Naive B cell (primary cell): ENCODE measurements at regions not wholly inside any gene's neighbourhood (a gene's known extent, or its start where the extent isn't known, plus 50 kb on each side); places are given as distances from the start of the nearest gene placed in this dataset.

Experiments used
- ATAC-seq, 2 donors: fragments of 150-1000 bp; cut with Tn5 transposase; 2 replicates each; pipeline ENCODE4 v1.10.0; 2021; ENCODE audit warnings: low read depth in 2 of 2, mild to moderate bottlenecking in 2 of 2, moderate library complexity in 2 of 2
- DNase-seq: peaks from one replicate; pipeline ENCODE4 v3.0.0; 2022
- H3K27ac Mint-ChIP-seq, 6 donors: one replicate each; pipeline ENCODE4 v1.8.0; 2020 to 2022; ENCODE audit warnings: mild to moderate bottlenecking in 6 of 6, mixed read lengths in 6 of 6, moderate library complexity in 5 of 6, inconsistent platforms in 2 of 6
- H3K27me3 Mint-ChIP-seq, 3 donors: one replicate each; pipeline ENCODE4 v1.8.0; 2021 to 2022; ENCODE audit warnings: mixed read lengths in 3 of 3, mild to moderate bottlenecking in 1 of 3
- H3K36me3 Mint-ChIP-seq, 2 donors: one replicate each; pipeline ENCODE4 v1.8.0; 2020 to 2022; ENCODE audit warnings: mixed read lengths in 2 of 2, inconsistent platforms in 1 of 2, mild to moderate bottlenecking in 1 of 2
- H3K4me1 Mint-ChIP-seq, 3 donors: one replicate each; pipeline ENCODE4 v1.8.0; 2020 to 2022; ENCODE audit warnings: mixed read lengths in 3 of 3, inconsistent platforms in 1 of 3, mild to moderate bottlenecking in 1 of 3, moderate library complexity in 1 of 3
- H3K4me3 Mint-ChIP-seq, 8 donors: one replicate each; pipeline ENCODE4 v1.8.0; 2020 to 2022; ENCODE audit warnings: mild to moderate bottlenecking in 8 of 8, mixed read lengths in 8 of 8, moderate library complexity in 8 of 8, inconsistent platforms in 2 of 8
- H3K9me3 Mint-ChIP-seq, 7 donors: one replicate each; pipeline ENCODE4 v1.8.0; 2020 to 2022; ENCODE audit warnings: mixed read lengths in 7 of 7, mild to moderate bottlenecking in 5 of 7, inconsistent platforms in 2 of 7, moderate library complexity in 1 of 7

- no peak for DNase-seq
- peaks cover 0 to 8% (median 0%) of the 10 kb centered on the region in 7 donors for H3K9me3 Mint-ChIP-seq
- H3K4me3 Mint-ChIP-seq: no peak overlapping the region
- peaks cover 0 to 6% (median 0%) of the 10 kb centered on the region in 3 donors for H3K4me1 Mint-ChIP-seq
- peaks cover 0 to 10% of the 10 kb centered on the region in 2 donors for H3K36me3 Mint-ChIP-seq
- ATAC-seq: no peak
- H3K27me3 Mint-ChIP-seq: peaks cover 18 to 25% (median 21%) of the 10 kb centered on the region in 3 donors
- H3K27ac Mint-ChIP-seq: no peak overlapping the region
These were observed 300.7 kb upstream of the SLC30A5 start for GRCh38 chr5:68793074-68793473.

GRCh38 chr5:68793993-68794392 lies 299.8 kb upstream of the SLC30A5 start:
- peaks cover 18 to 23% (median 21%) of the 10 kb centered on the region in 3 donors for H3K27me3 Mint-ChIP-seq
- no peak overlapping the region for H3K4me3 Mint-ChIP-seq
- H3K9me3 Mint-ChIP-seq: peaks cover 0 to 8% (median 0%) of the 10 kb centered on the region in 7 donors
- H3K4me1 Mint-ChIP-seq: peaks cover 0 to 6% (median 0%) of the 10 kb centered on the region in 3 donors
- DNase-seq: no peak
- H3K36me3 Mint-ChIP-seq: peaks cover 0 to 10% of the 10 kb centered on the region in 2 donors
- ATAC-seq: no peak
- H3K27ac Mint-ChIP-seq: no peak overlapping the region

- H3K4me1 Mint-ChIP-seq: no peaks in the 10 kb centered on the region
- ATAC-seq: no peak
- H3K4me3 Mint-ChIP-seq: no peak overlapping the region
- H3K27ac Mint-ChIP-seq: no peak overlapping the region
- H3K27me3 Mint-ChIP-seq: peaks cover 15 to 21% (median 18%) of the 10 kb centered on the region in 3 donors
- DNase-seq: no peak
- peaks cover 0 to 8% (median 0%) of the 10 kb centered on the region in 7 donors for H3K9me3 Mint-ChIP-seq
- H3K36me3 Mint-ChIP-seq: peaks cover 0 to 10% of the 10 kb centered on the region in 2 donors
These were observed 298.6 kb upstream of the SLC30A5 start for GRCh38 chr5:68795190-68795589.

GRCh38 chr5:68798877-68799843 lies 294.7 kb upstream of the SLC30A5 start:
- Mint-ChIP-seq H3K4me3 (no peak overlapping the region), H3K9me3 (peaks cover 0 to 4% (median 0%) of the 10 kb centered on the region in 7 donors), H3K36me3 (peaks cover 0 to 10% of the 10 kb centered on the region in 2 donors), H3K4me1 (no peaks in the 10 kb centered on the region), H3K27ac (peak overlapping the region in 2 of 6 donors; percentile 23 to 59), H3K27me3 (peaks cover 10 to 18% (median 11%) of the 10 kb centered on the region in 3 donors)
- ATAC-seq (no peak), DNase-seq (no peak)

- Mint-ChIP-seq H3K36me3 (peaks cover 0 to 7% of the 10 kb centered on the region in 2 donors), H3K27ac (peak overlapping the region in 1 of 6 donors; percentile 9), H3K4me3 (no peak overlapping the region), H3K4me1 (no peaks in the 10 kb centered on the region), H3K27me3 (peaks cover 0 to 17% (median 0%) of the 10 kb centered on the region in 3 donors), H3K9me3 (peaks cover 0 to 15% (median 4%) of the 10 kb centered on the region in 7 donors)
- ATAC-seq (no peak), DNase-seq (no peak)
These were observed 291.4 kb upstream of the SLC30A5 start for GRCh38 chr5:68802430-68802829.

GRCh38 chr5:68803881-68804319 lies 289.9 kb upstream of the SLC30A5 start:
- H3K27ac Mint-ChIP-seq: no peak overlapping the region
- peaks cover 0 to 17% (median 0%) of the 10 kb centered on the region in 3 donors for H3K27me3 Mint-ChIP-seq
- H3K36me3 Mint-ChIP-seq: peaks cover 0 to 7% of the 10 kb centered on the region in 2 donors
- ATAC-seq (no peak), DNase-seq (no peak)
- peaks cover 0 to 2% (median 0%) of the 10 kb centered on the region in 3 donors for H3K4me1 Mint-ChIP-seq
- peaks cover 0 to 15% (median 4%) of the 10 kb centered on the region in 7 donors for H3K9me3 Mint-ChIP-seq
- no peak overlapping the region for H3K4me3 Mint-ChIP-seq

GRCh38 chr5:68804343-68804742 lies 289.5 kb upstream of the SLC30A5 start:
- no peak overlapping the region for H3K27ac Mint-ChIP-seq
- peaks cover 0 to 7% of the 10 kb centered on the region in 2 donors for H3K36me3 Mint-ChIP-seq
- peaks cover 0 to 15% (median 4%) of the 10 kb centered on the region in 7 donors for H3K9me3 Mint-ChIP-seq
- no peak for DNase-seq
- peaks cover 0 to 17% (median 0%) of the 10 kb centered on the region in 3 donors for H3K27me3 Mint-ChIP-seq
- H3K4me3 Mint-ChIP-seq: no peak overlapping the region
- H3K4me1 Mint-ChIP-seq: peaks cover 0 to 2% (median 0%) of the 10 kb centered on the region in 3 donors
- no peak for ATAC-seq

GRCh38 chr5:68805444-68805843 lies 288.4 kb upstream of the SLC30A5 start:
- peaks cover 0 to 15% (median 4%) of the 10 kb centered on the region in 7 donors for H3K9me3 Mint-ChIP-seq

GRCh38 chr5:68817632-68818031 lies 276.2 kb upstream of the SLC30A5 start:
- Mint-ChIP-seq H3K4me3 (no peak overlapping the region), H3K4me1 (peaks cover 0 to 3% (median 0%) of the 10 kb centered on the region in 3 donors), H3K36me3 (peaks cover 0 to 8% of the 10 kb centered on the region in 2 donors), H3K27me3 (peaks cover 19 to 50% (median 47%) of the 10 kb centered on the region in 3 donors), H3K9me3 (peaks cover 6 to 11% (median 10%) of the 10 kb centered on the region in 7 donors), H3K27ac (no peak overlapping the region)
- no peak for ATAC-seq
- DNase-seq: no peak

More at GRCh38 chr5:68805444-68805843, 288.4 kb upstream of the SLC30A5 start:
- peaks cover 0 to 2% (median 0%) of the 10 kb centered on the region in 3 donors for H3K4me1 Mint-ChIP-seq
- H3K36me3 Mint-ChIP-seq: peaks cover 0 to 7% of the 10 kb centered on the region in 2 donors
- DNase-seq: no peak
- no peak overlapping the region for H3K27ac Mint-ChIP-seq
- peaks cover 0 to 17% (median 0%) of the 10 kb centered on the region in 3 donors for H3K27me3 Mint-ChIP-seq
- no peak for ATAC-seq
- no peak overlapping the region for H3K4me3 Mint-ChIP-seq

- peaks cover 22 to 55% (median 52%) of the 10 kb centered on the region in 3 donors for H3K27me3 Mint-ChIP-seq
- peaks cover 0 to 8% of the 10 kb centered on the region in 2 donors for H3K36me3 Mint-ChIP-seq
- no peak for DNase-seq
- no peak for ATAC-seq
- peaks cover 6 to 11% (median 10%) of the 10 kb centered on the region in 7 donors for H3K9me3 Mint-ChIP-seq
- H3K4me3 Mint-ChIP-seq: no peak overlapping the region
- no peak overlapping the region for H3K27ac Mint-ChIP-seq
- H3K4me1 Mint-ChIP-seq: peaks cover 0 to 3% (median 0%) of the 10 kb centered on the region in 3 donors
These were observed 275.6 kb upstream of the SLC30A5 start for GRCh38 chr5:68818057-68818695.

- Mint-ChIP-seq H3K36me3 (peaks cover 3 to 5% of the 10 kb centered on the region in 2 donors), H3K4me1 (peaks cover 0 to 3% (median 0%) of the 10 kb centered on the region in 3 donors), H3K9me3 (peaks cover 2 to 6% (median 6%) of the 10 kb centered on the region in 7 donors), H3K4me3 (no peak overlapping the region), H3K27ac (peak overlapping the region in 1 of 6 donors; percentile 50), H3K27me3 (peaks cover 27 to 56% (median 54%) of the 10 kb centered on the region in 3 donors)
- ATAC-seq (no peak), DNase-seq (no peak)
These were observed 274.9 kb upstream of the SLC30A5 start for GRCh38 chr5:68818870-68819269.

- ATAC-seq: no peak
- Mint-ChIP-seq H3K4me3 (no peak overlapping the region), H3K4me1 (peaks cover 0 to 3% (median 0%) of the 10 kb centered on the region in 3 donors), H3K27me3 (peaks cover 25 to 56% (median 49%) of the 10 kb centered on the region in 3 donors), H3K36me3 (peaks cover 0 to 4% of the 10 kb centered on the region in 2 donors), H3K9me3 (no peaks in the 10 kb centered on the region), H3K27ac (no peak overlapping the region)
- no peak for DNase-seq
These were observed 272.8 kb upstream of the SLC30A5 start for GRCh38 chr5:68821056-68821455.

GRCh38 chr5:68822796-68823195 lies 271.0 kb upstream of the SLC30A5 start:
- Mint-ChIP-seq H3K4me3 (no peak overlapping the region), H3K27ac (no peak overlapping the region), H3K9me3 (no peaks in the 10 kb centered on the region), H3K4me1 (peaks cover 0 to 3% (median 0%) of the 10 kb centered on the region in 3 donors), H3K27me3 (peaks cover 20 to 52% (median 45%) of the 10 kb centered on the region in 3 donors), H3K36me3 (peaks cover 0 to 4% of the 10 kb centered on the region in 2 donors)
- ATAC-seq: no peak
- no peak for DNase-seq
